Upper lobe of left lung (tissue), 6 donors: ENCODE measurements at regions not wholly inside any gene's neighbourhood (a gene's known extent, or its start where the extent isn't known, plus 50 kb on each side); places are given as distances from the start of the nearest gene placed in this dataset.
A peak's percentile ranks its signal among the peaks of the same experiment; 100 is the strongest.
"Not testable (repeated sequence)": the region's sequence is repeated elsewhere in the genome, so short reads cannot be mapped to it uniquely, and the experiment has no call there.

Source experiments
- ATAC-seq, 2 donors: fragments of 200-7000 bp; cut with Tn5 transposase; one replicate each; pipeline ENCODE4 v1.9.1; 2022; ENCODE audit warnings: mild to moderate bottlenecking in 2 of 2, moderate library complexity in 2 of 2; ENCODE audit not compliant: low FRiP score in 2 of 2
- DNase-seq, 2 donors: peaks; one replicate each; pipeline ENCODE4 v3.0.0-alpha.2; 2019 to 2020
- H3K27ac ChIP-seq, 4 donors: fragments of 200-600 bp; sonication (generic); one replicate each; pipeline ENCODE4 v1.5.1; 2016 to 2019
- H3K27me3 ChIP-seq, 4 donors: fragments of 200-600 bp; sonication (generic); one replicate each; pipeline ENCODE4 v1.5.1; 2017 to 2019
- H3K36me3 ChIP-seq, 4 donors: fragments of 200-600 bp; sonication (generic); one replicate each; pipeline ENCODE4 v1.5.1; 2016 to 2019
- H3K4me1 ChIP-seq, 4 donors: fragments of 200-600 bp; sonication (generic); one replicate each; pipeline ENCODE4 v1.5.1; 2018 to 2019
- H3K4me3 ChIP-seq, 4 donors: fragments of 200-600 bp; sonication (generic); one replicate each; pipeline ENCODE4 v1.5.1; 2017 to 2019; ENCODE audit warnings: mild to moderate bottlenecking in 2 of 4, moderate library complexity in 1 of 4
- H3K9me3 ChIP-seq, 4 donors: fragments of 200-600 bp; sonication (generic); one replicate each; pipeline ENCODE4 v1.5.1; 2018 to 2019
- CTCF ChIP-seq, 6 experiments: fragments of 450-650 bp in 4 of 6; fragments of 200-600 bp in 2 of 6; sonication (generic) in 2 of 6; IDR thresholded peaks; one replicate each; pipeline ENCODE4 v1.5.1; 2016 to 2019; ENCODE audit warnings: antibody characterized with exemption in 6 of 6
- EP300 ChIP-seq, 4 donors: sonication (generic); formaldehyde crosslinking; IDR thresholded peaks; one replicate each; pipeline ENCODE4 v1.5.1; 2017; ENCODE audit warnings: antibody characterized with exemption in 4 of 4, control low read depth in 2 of 4
- POLR2A ChIP-seq, 4 donors: fragments of 450-650 bp; IDR thresholded peaks; one replicate each; pipeline ENCODE4 v1.5.1; 2016 to 2017; ENCODE audit warnings: antibody characterized with exemption in 4 of 4, mild to moderate bottlenecking in 2 of 4
- POLR2AphosphoS5 ChIP-seq, 2 donors: sonication (generic); formaldehyde crosslinking; IDR thresholded peaks; one replicate each; pipeline ENCODE4 v1.5.1; 2017; ENCODE audit warnings: antibody characterized with exemption in 2 of 2
- WGBS, 2 donors: methylation state at CpG; one replicate each; pipeline ENCODE4 v1.1.5; 2017 to 2018; 5-methylcytosine and 5-hydroxymethylcytosine counted together
- donor health status: DM: no; HTN: no; CAD: no; lungs with moderate emphysema.
- donor health status: DM: no; HTN: yes; CAD: no; lungs with severe emphysema.

- H3K4me1 ChIP-seq, result no peaks in the 10 kb centered on the region
- 64 to 71% methylated on average over 2 of the region's 2 CpGs for WGBS, 2 donors
- H3K4me3 ChIP-seq, result no peak overlapping the region
- H3K27ac ChIP-seq, result no peak overlapping the region
- DNase-seq, result no peak
- peak in 1 of 2 donors; percentile 82 for ATAC-seq
- no peaks in the 10 kb centered on the region for H3K27me3 ChIP-seq
- TF ChIP-seq CTCF (IDR thresholded peaks at IDR 0.05) (no peak), POLR2AphosphoS5 (IDR thresholded peaks at IDR 0.05) (no peak), POLR2A (IDR thresholded peaks at IDR 0.05) (no peak), EP300 (IDR thresholded peaks at IDR 0.05) (no peak)
- H3K9me3 ChIP-seq, result no peaks in the 10 kb centered on the region
- H3K36me3 ChIP-seq, result no peaks in the 10 kb centered on the region
Measured at GRCh38 chr3:178203165-178203564, 333.1 kb upstream of the KCNMB2 start.

GRCh38 chr3:178203650-178204049 is 332.6 kb upstream of the KCNMB2 start:
- H3K27me3 ChIP-seq, result no peaks in the 10 kb centered on the region
- 75% methylated on average over 2 of the region's 2 CpGs for WGBS, 2 donors
- TF ChIP-seq CTCF (IDR thresholded peaks at IDR 0.05) (no peak), POLR2A (IDR thresholded peaks at IDR 0.05) (no peak), POLR2AphosphoS5 (IDR thresholded peaks at IDR 0.05) (no peak), EP300 (IDR thresholded peaks at IDR 0.05) (no peak)

GRCh38 chr3:178205740-178206139 is 330.5 kb upstream of the KCNMB2 start:
- H3K9me3 ChIP-seq, result no peaks in the 10 kb centered on the region
- DNase-seq (no peak), ATAC-seq (no peak)
- H3K36me3 ChIP-seq, result no peaks in the 10 kb centered on the region
- 79 to 96% methylated on average over 1 of the region's 1 CpG for WGBS, 2 donors
- H3K4me3 ChIP-seq, result no peak overlapping the region
- no peaks in the 10 kb centered on the region for H3K4me1 ChIP-seq
- TF ChIP-seq POLR2AphosphoS5 (IDR thresholded peaks at IDR 0.05) (no peak), POLR2A (IDR thresholded peaks at IDR 0.05) (no peak), EP300 (IDR thresholded peaks at IDR 0.05) (no peak), CTCF (IDR thresholded peaks at IDR 0.05) (no peak)
- H3K27me3 ChIP-seq, result no peaks in the 10 kb centered on the region
- no peak overlapping the region for H3K27ac ChIP-seq

More at GRCh38 chr3:178203650-178204049, 332.6 kb upstream of the KCNMB2 start:
- Histone ChIP-seq H3K27ac (no peak overlapping the region), H3K9me3 (no peaks in the 10 kb centered on the region), H3K4me1 (no peaks in the 10 kb centered on the region), H3K4me3 (no peak overlapping the region), H3K36me3 (no peaks in the 10 kb centered on the region)
- ATAC-seq, result no peak
- no peak for DNase-seq

GRCh38 chr3:178206521-178206920 is 329.7 kb upstream of the KCNMB2 start:
- Histone ChIP-seq H3K9me3 (no peaks in the 10 kb centered on the region), H3K4me1 (no peaks in the 10 kb centered on the region), H3K27me3 (no peaks in the 10 kb centered on the region), H3K27ac (no peak overlapping the region), H3K4me3 (no peak overlapping the region), H3K36me3 (no peaks in the 10 kb centered on the region)
- ATAC-seq (no peak), DNase-seq (no peak)
- WGBS, 2 donors, result 94 to 95% methylated on average over 3 of the region's 3 CpGs
- TF ChIP-seq POLR2AphosphoS5 (IDR thresholded peaks at IDR 0.05) (no peak), CTCF (IDR thresholded peaks at IDR 0.05) (no peak), EP300 (IDR thresholded peaks at IDR 0.05) (no peak), POLR2A (IDR thresholded peaks at IDR 0.05) (no peak)

- not testable (repeated sequence) for DNase-seq, ATAC-seq, H3K4me1 ChIP-seq, H3K9me3 ChIP-seq, H3K27me3 ChIP-seq, H3K4me3 ChIP-seq, H3K36me3 ChIP-seq, H3K27ac ChIP-seq
- WGBS, 2 donors, result 92% methylated on average over 1 to 2 of the region's 2 CpGs
Measured at GRCh38 chr3:178207161-178207560, 329.1 kb upstream of the KCNMB2 start.

GRCh38 chr3:178207627-178208026 is 328.6 kb upstream of the KCNMB2 start:
- not testable (repeated sequence) for DNase-seq, ATAC-seq, H3K9me3 ChIP-seq, H3K27ac ChIP-seq, H3K27me3 ChIP-seq, H3K36me3 ChIP-seq, H3K4me1 ChIP-seq, H3K4me3 ChIP-seq
- 90 to 95% methylated on average over 9 of the region's 9 CpGs for WGBS, 2 donors

GRCh38 chr3:178209116-178209515 is 327.1 kb upstream of the KCNMB2 start:
- 95 to 97% methylated on average over 1 of the region's 1 CpG for WGBS, 2 donors
- ATAC-seq, result not testable (repeated sequence)

GRCh38 chr3:178209618-178210017 is 326.6 kb upstream of the KCNMB2 start:
- DNase-seq, ATAC-seq, H3K36me3 ChIP-seq, H3K27me3 ChIP-seq, H3K4me1 ChIP-seq, H3K4me3 ChIP-seq, H3K9me3 ChIP-seq, H3K27ac ChIP-seq: not testable (repeated sequence)
- WGBS, 2 donors, result 89 to 100% methylated on average over 2 of the region's 2 CpGs

More at GRCh38 chr3:178209116-178209515, 327.1 kb upstream of the KCNMB2 start:
- H3K9me3 ChIP-seq, DNase-seq, H3K36me3 ChIP-seq, H3K27ac ChIP-seq, H3K4me3 ChIP-seq, H3K27me3 ChIP-seq, H3K4me1 ChIP-seq: not testable (repeated sequence)

GRCh38 chr3:178211086-178211485 is 325.1 kb upstream of the KCNMB2 start:
- WGBS, 2 donors, result 59 to 87% methylated on average over 1 of the region's 1 CpG
- not testable (repeated sequence) for H3K27me3 ChIP-seq, DNase-seq, ATAC-seq, H3K4me3 ChIP-seq, H3K27ac ChIP-seq, H3K36me3 ChIP-seq, H3K9me3 ChIP-seq, H3K4me1 ChIP-seq
